OCI-LY3 (cell line): ENCODE measurements at regions not wholly inside any gene's neighbourhood (a gene's known extent, or its start where the extent isn't known, plus 50 kb on each side); places are given as distances from the start of the nearest gene placed in this dataset.

Source experiments
- CTCF ChIP-seq: fragments of 200-600, 300-600 bp; sonication (generic); IDR thresholded peaks from 2 replicates; pipeline ENCODE4 v1.5.1; 2014; ENCODE audit warnings: antibody characterized with exemption, low read length, low read depth
- EZH2phosphoT487 ChIP-seq: fragments of 200-600 bp; shearing (Covaris generic); IDR thresholded peaks from 2 replicates; pipeline ENCODE4 v1.6.1; 2018; ENCODE audit warnings: antibody characterized with exemption, mixed run types, low read depth

- TF ChIP-seq CTCF (no peak), EZH2phosphoT487 (no peak)
Observed at GRCh38 chr5:4646715-4647375, 493.3 kb upstream of the ADAMTS16 start.
